ENCODE measurements at regions not wholly inside any gene's neighbourhood (a gene's known extent, or its start where the extent isn't known, plus 50 kb on each side); places are given as distances from the start of the nearest gene placed in this dataset.
A peak's percentile ranks its signal among the peaks of the same experiment; 100 is the strongest.

DNA sequence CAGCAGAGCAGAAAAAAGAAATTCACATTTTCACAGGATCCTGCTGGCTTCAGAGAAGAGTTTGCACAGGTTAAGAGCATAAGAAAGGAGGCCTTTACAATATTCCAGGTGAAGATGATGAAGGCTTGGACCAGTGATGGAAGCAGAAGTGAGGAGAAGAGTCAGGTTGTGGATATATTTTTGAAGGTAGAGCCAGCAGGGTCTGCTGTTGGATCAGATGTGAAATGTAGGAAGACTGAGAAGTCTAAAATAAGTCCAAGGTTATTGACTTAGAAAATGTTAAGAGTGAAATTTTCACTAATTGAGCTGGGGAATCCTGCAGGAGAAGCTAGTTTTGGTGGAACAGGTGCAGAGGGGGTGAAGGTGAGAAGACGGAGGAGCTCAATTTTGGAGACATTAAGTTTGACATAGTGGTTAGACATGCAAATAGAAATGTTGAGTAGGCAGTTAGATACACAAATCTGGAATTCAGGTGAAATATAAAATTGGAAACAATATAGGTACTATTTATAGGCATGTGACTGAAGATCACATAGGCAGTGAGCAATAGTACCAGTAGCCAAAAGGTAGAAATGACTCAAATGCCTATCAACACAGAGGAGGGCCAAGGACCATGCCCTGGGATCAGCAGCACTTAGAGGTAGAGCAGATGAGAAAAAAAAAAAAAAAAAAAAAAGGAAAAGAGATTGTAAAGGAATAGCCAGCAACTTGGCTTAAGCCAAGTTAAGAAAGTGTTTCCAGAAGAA is 252.0 kb downstream of the AASDHPPT start:
- no peak for DNase-seq (ENCODE audit: low read depth)

DNA sequence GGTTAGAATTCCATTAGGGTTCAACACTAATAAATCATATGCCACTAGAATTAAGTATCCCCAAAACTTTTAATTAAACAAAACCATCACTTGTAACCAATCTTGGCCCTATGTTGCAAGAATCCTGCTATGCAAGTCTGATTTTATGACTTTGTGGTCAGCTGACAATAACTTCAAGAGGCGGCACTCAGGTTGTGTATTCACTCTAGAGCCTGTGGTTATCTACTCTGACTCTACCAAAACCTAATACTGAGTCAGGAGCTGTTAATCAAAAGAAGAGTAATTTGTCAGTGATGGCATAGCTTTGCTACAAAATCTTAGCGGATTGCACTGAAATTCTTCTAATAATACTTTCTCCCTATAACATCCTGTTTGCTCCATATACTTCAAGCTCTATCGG is 253.7 kb downstream of the AASDHPPT start:
- no peak for DNase-seq (ENCODE audit: low read depth)

GRCh38 chr11:106333678-106334077 is 256.2 kb downstream of the AASDHPPT start:
- no peak for DNase-seq (ENCODE audit: low read depth)

DNA sequence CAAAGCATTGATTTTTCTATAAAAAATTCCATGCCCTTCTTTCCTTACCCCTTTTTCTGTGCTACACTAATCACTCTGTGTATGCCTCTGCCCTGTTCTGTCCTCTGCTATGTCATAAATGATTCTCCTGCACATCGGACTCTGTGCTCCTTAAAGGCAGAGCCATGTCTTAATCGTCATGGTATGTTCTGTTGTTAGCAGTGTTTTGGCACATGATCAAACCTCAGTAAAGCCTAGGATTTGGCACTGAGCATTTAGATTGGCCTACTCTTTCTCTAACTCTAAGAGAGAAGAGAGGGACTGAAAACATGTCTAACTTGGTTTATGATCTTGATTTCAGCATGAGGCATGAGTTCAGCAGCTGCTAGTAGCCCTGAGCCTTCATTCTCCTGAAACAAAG is 266.9 kb downstream of the AASDHPPT start:
- DNase-seq (ENCODE audit: low read depth): peak; percentile 81

- DNase-seq (ENCODE audit: low read depth): no peak
Observed at GRCh38 chr11:106344966-106345365, 267.5 kb downstream of the AASDHPPT start.

DNA sequence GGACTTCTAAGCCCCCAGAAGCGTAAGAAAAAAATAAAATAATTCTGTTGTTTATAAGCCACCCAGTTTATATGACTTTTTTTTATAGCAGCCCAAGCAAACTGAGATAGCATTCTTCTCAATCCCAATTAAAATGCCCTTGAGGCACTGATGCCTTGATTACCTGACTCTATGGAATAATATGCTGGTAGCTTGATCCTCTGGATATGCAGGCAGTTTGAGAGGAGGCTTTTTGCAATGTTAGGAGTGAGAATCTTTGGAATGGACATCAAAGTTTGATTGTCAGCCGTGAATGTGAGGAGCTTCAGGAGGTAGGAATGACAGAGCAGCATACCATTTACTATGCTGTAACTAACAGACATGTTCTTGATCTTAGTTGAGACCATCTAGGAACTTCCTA is 275.6 kb downstream of the AASDHPPT start:
- no peak for DNase-seq (ENCODE audit: low read depth)

DNA sequence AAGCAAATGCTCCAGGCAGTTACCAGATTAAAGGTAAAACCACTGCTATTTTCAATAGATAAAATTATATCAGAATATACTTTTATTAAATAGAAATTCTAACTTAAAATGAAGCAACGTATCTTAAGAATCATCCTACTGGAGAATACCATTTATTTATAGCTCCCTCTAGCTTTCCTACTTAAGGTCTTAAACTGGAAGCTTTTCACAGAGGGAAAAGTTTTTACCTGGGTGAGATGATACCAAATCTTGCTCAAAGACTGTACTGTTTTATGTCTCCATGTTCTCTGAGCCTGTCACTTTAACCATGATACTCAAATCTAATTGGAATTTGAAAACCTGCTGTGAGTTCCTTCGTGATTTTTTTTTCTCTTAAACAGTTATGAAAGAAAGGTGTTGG is 291.8 kb downstream of the AASDHPPT start:
- no peak for DNase-seq (ENCODE audit: low read depth)

DNA sequence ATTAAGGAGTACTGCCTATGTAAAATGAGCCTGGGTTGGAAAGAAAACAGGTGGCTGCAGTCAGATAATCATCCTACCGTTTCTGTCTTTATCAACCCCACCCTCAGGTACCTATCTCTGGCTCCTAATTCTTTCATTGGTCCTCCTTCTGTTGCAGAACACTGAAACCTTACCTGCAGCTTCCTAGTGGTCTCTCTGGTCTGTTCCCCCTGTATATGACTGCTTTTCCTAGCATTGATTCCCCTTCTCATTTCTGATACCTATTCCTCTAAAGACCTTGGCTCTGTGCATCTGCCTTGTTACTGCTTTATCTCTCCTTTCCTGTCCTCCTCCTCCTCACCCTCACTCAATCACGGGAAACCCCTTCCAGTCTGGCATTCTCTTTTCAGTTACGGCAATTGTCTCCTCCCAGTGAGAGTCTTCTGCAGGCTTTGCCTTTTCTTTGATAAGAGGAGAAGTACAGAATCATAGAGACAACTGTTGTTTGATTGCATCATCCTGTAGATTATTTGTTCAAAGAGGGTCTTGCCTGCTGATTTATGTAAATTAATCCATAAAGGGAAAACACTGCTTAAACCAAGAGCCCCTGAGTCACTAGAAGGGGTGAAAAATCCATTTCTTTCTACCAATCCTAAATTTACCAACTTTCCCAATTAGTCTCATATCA is 301.2 kb downstream of the AASDHPPT start:
- DNase-seq (ENCODE audit: low read depth): no peak

GRCh38 chr11:106379265-106379664 is 301.8 kb downstream of the AASDHPPT start:
- no peak for DNase-seq (ENCODE audit: low read depth)

DNA sequence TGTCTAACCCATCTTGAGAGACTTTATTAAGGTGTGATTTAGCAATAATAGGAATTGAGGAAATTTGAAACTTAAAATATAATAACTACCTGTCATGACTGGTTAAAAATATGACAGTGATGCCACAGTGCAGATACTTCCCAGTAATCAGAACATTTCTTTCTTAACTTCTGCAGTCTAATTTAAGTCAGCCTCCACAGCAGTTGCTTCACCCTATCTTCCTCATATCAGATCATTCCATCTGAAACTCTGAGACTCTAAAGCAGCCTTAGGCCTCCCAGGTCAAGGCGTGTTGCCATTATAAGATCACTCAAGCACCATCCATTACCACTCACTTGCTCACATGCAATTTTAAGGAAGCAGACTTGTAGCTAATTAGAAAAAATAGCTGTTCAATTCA is 302.2 kb downstream of the AASDHPPT start:
- no peak for DNase-seq (ENCODE audit: low read depth)

DNA sequence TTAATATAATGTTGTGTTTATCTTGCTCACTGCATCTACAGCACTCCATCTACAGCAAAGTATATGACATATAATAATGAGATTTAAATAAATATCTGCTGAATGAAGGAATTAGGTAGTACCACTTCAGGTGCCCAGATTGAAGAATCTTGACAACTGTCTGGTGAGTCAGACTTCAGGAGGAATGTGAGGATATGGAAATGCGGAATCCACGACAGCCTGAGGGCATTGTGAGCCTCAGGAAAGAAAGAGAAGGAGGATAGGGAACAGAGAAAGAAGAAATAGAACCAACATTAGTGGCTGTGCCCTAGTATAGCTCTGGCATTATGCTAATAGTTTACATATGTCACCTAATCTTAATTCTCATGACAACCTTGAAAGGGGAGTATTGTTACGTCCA is 304.4 kb downstream of the AASDHPPT start:
- no peak for DNase-seq (ENCODE audit: low read depth)

DNA sequence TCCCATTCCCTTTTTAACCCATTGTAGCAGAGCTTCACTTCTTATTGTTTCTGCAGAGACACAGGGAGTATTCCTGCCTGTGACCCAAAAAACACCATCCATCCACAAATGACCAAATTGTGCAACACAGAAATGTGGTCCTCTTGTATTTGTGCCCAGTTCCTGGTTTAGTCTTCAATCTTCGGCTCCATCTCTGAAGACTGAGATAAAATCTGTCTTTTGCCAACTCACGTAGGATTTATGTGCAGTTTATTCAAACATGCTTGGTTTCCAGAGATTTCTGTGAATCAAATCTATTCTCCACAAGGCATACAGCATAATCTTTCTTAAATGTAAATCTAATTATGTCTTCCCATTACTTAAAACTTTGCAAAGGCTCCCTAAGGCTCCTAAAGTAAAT is 307.0 kb downstream of the AASDHPPT start:
- no peak for DNase-seq (ENCODE audit: low read depth)

- DNase-seq (ENCODE audit: low read depth): no peak
Observed at GRCh38 chr11:106386519-106386918, 309.1 kb downstream of the AASDHPPT start.

GRCh38 chr11:106389101-106389500 is 311.6 kb downstream of the AASDHPPT start:
- no peak for DNase-seq (ENCODE audit: low read depth)

DNA sequence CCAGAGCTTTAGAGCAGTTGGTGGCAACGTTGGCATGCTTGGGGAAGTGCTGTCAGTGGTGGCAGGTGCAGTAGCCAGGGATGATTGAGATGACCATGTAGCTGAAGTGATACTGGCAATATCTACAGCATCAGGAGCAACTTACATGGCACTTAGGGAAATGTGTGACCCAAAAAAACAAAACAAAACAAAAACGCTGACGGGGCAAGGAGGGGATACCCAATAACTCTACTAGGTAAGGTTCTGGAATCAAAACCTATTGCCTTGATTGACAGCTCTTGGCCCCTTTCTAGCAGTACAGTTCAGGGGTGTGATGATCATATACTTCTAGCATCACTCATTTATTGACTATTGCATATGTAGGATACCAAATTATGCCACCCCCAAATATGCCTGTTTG is 312.6 kb downstream of the AASDHPPT start:
- DNase-seq (ENCODE audit: low read depth): no peak

GRCh38 chr11:106391771-106392420 is 314.4 kb downstream of the AASDHPPT start:
- no peak for DNase-seq (ENCODE audit: low read depth)

DNA sequence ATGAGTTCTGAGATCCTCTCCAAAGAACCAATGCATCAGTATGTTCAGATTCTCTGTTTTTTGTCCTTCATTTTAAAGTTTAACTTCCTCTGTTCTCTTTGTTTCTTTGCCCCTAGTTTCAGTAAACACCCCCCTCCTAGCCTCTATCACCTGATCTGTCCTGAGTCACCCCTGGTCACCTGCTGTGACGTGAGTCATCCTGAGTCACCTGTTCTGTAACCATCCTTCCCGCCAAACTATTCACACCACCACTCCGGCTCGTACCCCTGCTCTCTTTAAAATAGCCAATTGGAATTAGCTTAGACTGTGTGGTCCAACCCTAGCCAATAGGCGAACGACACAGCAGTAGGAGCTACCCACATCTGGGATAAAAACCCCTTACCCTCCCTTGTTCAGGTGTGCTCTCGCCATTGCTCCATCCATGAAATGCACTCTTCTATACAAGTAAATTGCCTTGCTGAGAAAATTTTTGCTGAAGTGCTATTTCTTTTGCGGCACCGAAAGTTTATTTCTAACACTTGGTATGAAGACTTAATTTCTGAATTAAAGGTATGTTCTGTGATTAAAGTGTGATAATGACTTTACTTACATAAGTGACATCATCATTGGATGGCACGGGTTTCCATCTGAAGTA is 318.4 kb downstream of the AASDHPPT start:
- no peak for DNase-seq (ENCODE audit: low read depth)

- DNase-seq (ENCODE audit: low read depth): no peak
Observed at GRCh38 chr11:106397787-106398501, 320.5 kb downstream of the AASDHPPT start.

DNA sequence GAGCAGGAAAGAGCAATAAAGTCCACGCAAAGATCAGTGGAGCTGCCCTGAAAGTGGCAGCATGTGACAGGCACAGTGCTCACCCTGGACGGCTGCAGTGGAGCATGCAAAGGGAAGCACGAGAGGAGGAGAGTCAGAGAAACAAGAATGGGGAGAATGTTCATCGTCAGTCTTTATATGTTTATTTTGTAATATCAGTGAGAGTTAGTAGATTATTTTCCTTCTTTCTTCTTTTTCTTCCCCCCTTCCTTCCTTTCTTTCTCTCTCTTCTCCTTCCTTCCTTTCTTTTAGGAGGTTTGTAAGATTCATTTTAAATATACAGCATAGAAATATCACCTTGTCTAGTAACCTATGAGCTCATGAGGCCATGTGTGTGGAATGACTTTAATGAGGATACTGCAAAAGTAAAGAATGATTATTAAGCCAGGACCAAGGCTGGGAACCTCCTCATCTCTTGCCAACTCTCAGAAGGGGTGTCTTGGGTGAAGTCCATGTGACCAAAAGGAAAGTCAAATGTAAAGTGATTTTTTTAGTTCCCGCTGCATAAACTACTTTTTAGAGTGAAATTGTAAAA is 321.1 kb downstream of the AASDHPPT start:
- no peak for DNase-seq (ENCODE audit: low read depth)

- peak; percentile 100 for DNase-seq (ENCODE audit: low read depth)
Observed at GRCh38 chr11:106399076-106399511, 321.6 kb downstream of the AASDHPPT start.

DNA sequence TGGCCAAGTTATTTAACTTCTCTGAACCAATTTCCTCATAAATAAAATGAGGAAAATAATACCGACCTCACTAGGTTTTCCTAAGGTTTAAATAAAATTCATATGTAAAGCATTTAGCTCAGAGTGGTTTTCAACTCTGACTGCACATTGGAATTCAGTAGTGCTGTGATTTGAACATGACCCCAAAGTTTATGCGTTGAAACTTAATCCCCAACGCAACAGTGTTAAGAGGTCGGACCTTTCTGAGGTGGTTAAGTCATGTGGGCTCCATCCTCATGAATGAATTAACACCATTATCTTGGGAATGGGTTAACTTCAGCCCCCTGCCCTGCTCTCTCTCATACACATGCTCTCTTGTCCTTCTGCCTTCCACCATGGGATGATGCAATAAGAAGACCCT is 322.2 kb downstream of the AASDHPPT start:
- no peak for DNase-seq (ENCODE audit: low read depth)

Data from fibroblast of the conjunctiva (primary cell).